Spleen (tissue), 7 donors: ENCODE measurements at regions not wholly inside any gene's neighbourhood (a gene's known extent, or its start where the extent isn't known, plus 50 kb on each side); places are given as distances from the start of the nearest gene placed in this dataset.

ENCODE experiments used
- POLR2A ChIP-seq, 3 donors: fragments of 450-650 bp; IDR thresholded peaks; one replicate each; pipeline ENCODE4 v1.5.1; 2017; ENCODE audit warnings: antibody characterized with exemption in 3 of 3, mild to moderate bottlenecking in 1 of 3
- POLR2AphosphoS5 ChIP-seq, 3 donors: sonication (generic); formaldehyde crosslinking; IDR thresholded peaks; one replicate each; pipeline ENCODE4 v1.5.1; 2017; ENCODE audit warnings: antibody characterized with exemption in 3 of 3
- TF ChIP-seq, protein P1 (sequence below), 11 experiments: fragments of 200-600 bp in 7 of 11; fragments of 450-650 bp in 4 of 11; sonication (generic) in 4 of 11; IDR thresholded peaks in 8 of 11; conservative IDR thresholded peaks in 3 of 11; 1 replicate in 7 of 11; 2 replicates in 4 of 11; pipeline versions ENCODE4 v1.4.0 to v1.8.0; 2016 to 2021; ENCODE audit warnings: antibody characterized with exemption in 11 of 11, inconsistent platforms in 4 of 11, mild to moderate bottlenecking in 1 of 11
- donor health status: DM: no; HTN: no; CAD: no; lungs with moderate emphysema.
- donor health status: DM: no; HTN: no; CAD: no.
- donor health status: DM: no; HTN: no; CAD: no.

GRCh38 chr1:217138173-217138765 lies 415.0 kb upstream of the ESRRG start:
- TF ChIP-seq, protein P1, sequence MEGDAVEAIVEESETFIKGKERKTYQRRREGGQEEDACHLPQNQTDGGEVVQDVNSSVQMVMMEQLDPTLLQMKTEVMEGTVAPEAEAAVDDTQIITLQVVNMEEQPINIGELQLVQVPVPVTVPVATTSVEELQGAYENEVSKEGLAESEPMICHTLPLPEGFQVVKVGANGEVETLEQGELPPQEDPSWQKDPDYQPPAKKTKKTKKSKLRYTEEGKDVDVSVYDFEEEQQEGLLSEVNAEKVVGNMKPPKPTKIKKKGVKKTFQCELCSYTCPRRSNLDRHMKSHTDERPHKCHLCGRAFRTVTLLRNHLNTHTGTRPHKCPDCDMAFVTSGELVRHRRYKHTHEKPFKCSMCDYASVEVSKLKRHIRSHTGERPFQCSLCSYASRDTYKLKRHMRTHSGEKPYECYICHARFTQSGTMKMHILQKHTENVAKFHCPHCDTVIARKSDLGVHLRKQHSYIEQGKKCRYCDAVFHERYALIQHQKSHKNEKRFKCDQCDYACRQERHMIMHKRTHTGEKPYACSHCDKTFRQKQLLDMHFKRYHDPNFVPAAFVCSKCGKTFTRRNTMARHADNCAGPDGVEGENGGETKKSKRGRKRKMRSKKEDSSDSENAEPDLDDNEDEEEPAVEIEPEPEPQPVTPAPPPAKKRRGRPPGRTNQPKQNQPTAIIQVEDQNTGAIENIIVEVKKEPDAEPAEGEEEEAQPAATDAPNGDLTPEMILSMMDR (IDR thresholded peaks at IDR 0.05 in 8 of 11, conservative IDR thresholded peaks at IDR 0.05 in 3 of 11) = no peak
- no peak for TF ChIP-seq POLR2A (IDR thresholded peaks at IDR 0.05)
- no peak for TF ChIP-seq POLR2AphosphoS5 (IDR thresholded peaks at IDR 0.05)
